ENCODE measurements at regions not wholly inside any gene's neighbourhood (a gene's known extent, or its start where the extent isn't known, plus 50 kb on each side); places are given as distances from the start of the nearest gene placed in this dataset.
"Not testable (repeated sequence)": the region's sequence is repeated elsewhere in the genome, so short reads cannot be mapped to it uniquely, and the experiment has no call there.

- no peak for DNase-seq (ENCODE audit: low read depth, low spot score)
Measured at GRCh38 chr16:72457243-72457940, 285.4 kb upstream of the PMFBP1 start.

- DNase-seq (ENCODE audit: low read depth, low spot score): no peak
Measured at GRCh38 chr16:72455743-72456659, 284.0 kb upstream of the PMFBP1 start.

- DNase-seq (ENCODE audit: low read depth, low spot score): not testable (repeated sequence)
Measured at GRCh38 chr16:72453856-72454255, 281.9 kb upstream of the PMFBP1 start.

- DNase-seq (ENCODE audit: low read depth, low spot score): no peak
Measured at GRCh38 chr16:72444696-72445095, 272.7 kb upstream of the PMFBP1 start.

GRCh38 chr16:72443809-72444208, 271.9 kb upstream of the PMFBP1 start:
- DNase-seq (ENCODE audit: low read depth, low spot score): no peak

- no peak for DNase-seq (ENCODE audit: low read depth, low spot score)
Measured at GRCh38 chr16:72442385-72443158, 270.6 kb upstream of the PMFBP1 start.

GRCh38 chr16:72437891-72438290, 265.9 kb upstream of the PMFBP1 start:
- no peak for DNase-seq (ENCODE audit: low read depth, low spot score)

- DNase-seq (ENCODE audit: low read depth, low spot score): no peak
Measured at GRCh38 chr16:72434159-72434558, 262.2 kb upstream of the PMFBP1 start.

GRCh38 chr16:72430121-72430520, 258.2 kb upstream of the PMFBP1 start:
- DNase-seq (ENCODE audit: low read depth, low spot score): no peak

GRCh38 chr16:72429671-72430081, 257.7 kb upstream of the PMFBP1 start:
- DNase-seq (ENCODE audit: low read depth, low spot score): no peak

GRCh38 chr16:72428681-72429376, 256.9 kb upstream of the PMFBP1 start:
- no peak for DNase-seq (ENCODE audit: low read depth, low spot score)

GRCh38 chr16:72427783-72428331, 255.9 kb upstream of the PMFBP1 start:
- no peak for DNase-seq (ENCODE audit: low read depth, low spot score)

- DNase-seq (ENCODE audit: low read depth, low spot score): no peak
Measured at GRCh38 chr16:72427051-72427782, 255.3 kb upstream of the PMFBP1 start.

- no peak for DNase-seq (ENCODE audit: low read depth, low spot score)
Measured at GRCh38 chr16:72426386-72426785, 254.4 kb upstream of the PMFBP1 start.

GRCh38 chr16:72425571-72426341, 253.8 kb upstream of the PMFBP1 start:
- DNase-seq (ENCODE audit: low read depth, low spot score): no peak

GRCh38 chr16:72424757-72425156, 252.8 kb upstream of the PMFBP1 start:
- DNase-seq (ENCODE audit: low read depth, low spot score): no peak

- DNase-seq (ENCODE audit: low read depth, low spot score): no peak
Measured at GRCh38 chr16:72422308-72422897, 250.4 kb upstream of the PMFBP1 start.

GRCh38 chr16:72419638-72420037, 247.7 kb upstream of the PMFBP1 start:
- DNase-seq (ENCODE audit: low read depth, low spot score): no peak

GRCh38 chr16:72415379-72415778, 243.4 kb upstream of the PMFBP1 start:
- DNase-seq (ENCODE audit: low read depth, low spot score): no peak
